ENCODE measurements at regions not wholly inside any gene's neighbourhood (a gene's known extent, or its start where the extent isn't known, plus 50 kb on each side); places are given as distances from the start of the nearest gene placed in this dataset.

DNA sequence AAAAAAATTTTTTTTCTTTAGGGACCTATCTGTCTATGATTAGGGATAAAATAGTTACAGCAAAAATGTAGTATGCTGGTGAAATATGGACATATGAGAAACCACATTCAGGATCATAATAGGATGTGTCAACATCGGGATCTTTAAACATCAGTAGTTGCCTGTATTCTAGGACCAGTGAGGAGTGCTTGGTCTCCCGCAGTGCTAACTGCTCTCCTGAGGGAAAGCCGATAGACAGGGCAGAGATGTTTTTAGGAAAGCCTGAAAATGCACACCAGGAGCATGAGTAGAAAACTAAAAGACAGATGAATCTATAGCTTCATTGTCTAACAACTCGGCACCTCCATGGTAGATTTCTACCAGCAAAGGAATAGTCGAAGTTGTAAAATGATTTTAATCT, 178.1 kb upstream of the SMIM31 start:
- no peak for DNase-seq
- Histone ChIP-seq H3K4me3 (no peak overlapping the region), H3K27me3 (no peaks in the 10 kb centered on the region), H3K27ac (no peak overlapping the region), H3K36me3 (no peaks in the 10 kb centered on the region), H3K4me1 (no peaks in the 10 kb centered on the region), H3K9me3 (peaks cover 0 to 23% (median 5%) of the 10 kb centered on the region in 11 donors)
- no peak for ATAC-seq
- intact Hi-C loops (cut with DNase I), result no loop called here
- TF ChIP-seq, protein P1, sequence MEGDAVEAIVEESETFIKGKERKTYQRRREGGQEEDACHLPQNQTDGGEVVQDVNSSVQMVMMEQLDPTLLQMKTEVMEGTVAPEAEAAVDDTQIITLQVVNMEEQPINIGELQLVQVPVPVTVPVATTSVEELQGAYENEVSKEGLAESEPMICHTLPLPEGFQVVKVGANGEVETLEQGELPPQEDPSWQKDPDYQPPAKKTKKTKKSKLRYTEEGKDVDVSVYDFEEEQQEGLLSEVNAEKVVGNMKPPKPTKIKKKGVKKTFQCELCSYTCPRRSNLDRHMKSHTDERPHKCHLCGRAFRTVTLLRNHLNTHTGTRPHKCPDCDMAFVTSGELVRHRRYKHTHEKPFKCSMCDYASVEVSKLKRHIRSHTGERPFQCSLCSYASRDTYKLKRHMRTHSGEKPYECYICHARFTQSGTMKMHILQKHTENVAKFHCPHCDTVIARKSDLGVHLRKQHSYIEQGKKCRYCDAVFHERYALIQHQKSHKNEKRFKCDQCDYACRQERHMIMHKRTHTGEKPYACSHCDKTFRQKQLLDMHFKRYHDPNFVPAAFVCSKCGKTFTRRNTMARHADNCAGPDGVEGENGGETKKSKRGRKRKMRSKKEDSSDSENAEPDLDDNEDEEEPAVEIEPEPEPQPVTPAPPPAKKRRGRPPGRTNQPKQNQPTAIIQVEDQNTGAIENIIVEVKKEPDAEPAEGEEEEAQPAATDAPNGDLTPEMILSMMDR (IDR thresholded peaks at IDR 0.05), result no peak
- WGBS, 2 donors, result 75 to 84% methylated on average over 5 of the region's 5 CpGs

DNA sequence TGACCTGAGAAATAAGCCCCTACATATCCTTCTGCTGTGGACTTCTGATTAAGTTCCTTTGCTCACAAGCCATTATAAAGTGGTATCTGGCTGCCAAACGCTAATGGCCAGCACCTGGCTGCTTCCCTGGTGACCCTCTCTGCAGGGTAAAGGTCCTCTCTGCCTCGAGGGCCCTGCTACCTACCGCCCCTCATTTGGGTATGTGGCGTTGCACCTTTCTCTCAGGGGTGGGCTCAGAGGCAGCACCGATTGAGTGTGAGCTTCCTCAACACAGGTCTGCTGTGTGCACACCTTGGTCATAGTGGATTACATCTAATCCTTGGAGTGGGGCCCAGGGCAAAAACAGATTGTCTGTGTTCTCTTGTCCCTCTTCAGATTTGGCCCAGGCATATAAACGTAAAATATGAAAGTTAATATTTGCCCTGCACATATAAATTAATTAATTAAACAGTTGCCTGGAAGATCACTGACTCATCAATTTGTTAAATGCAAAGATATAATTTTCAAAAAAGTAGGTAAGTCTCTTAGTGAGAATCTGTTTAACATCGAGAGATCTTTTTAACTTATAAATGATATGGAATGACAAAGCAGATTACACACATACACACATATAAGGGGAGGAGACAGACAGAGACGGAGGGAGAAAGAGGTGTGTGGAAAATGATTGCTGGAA, 174.5 kb upstream of the SMIM31 start:
- DNase-seq (no peak), ATAC-seq (no peak)
- TF ChIP-seq, protein P1 (IDR thresholded peaks at IDR 0.05), result no peak
- no peaks in the 10 kb centered on the region for H3K4me1 ChIP-seq
- WGBS, 2 donors, result 68 to 72% methylated on average over 8 of the region's 8 CpGs
- H3K36me3 ChIP-seq, result no peaks in the 10 kb centered on the region
- no peak overlapping the region for H3K4me3 ChIP-seq
- no peak overlapping the region for H3K27ac ChIP-seq
- no peaks in the 10 kb centered on the region for H3K27me3 ChIP-seq
- peaks cover 0 to 25% (median 3%) of the 10 kb centered on the region in 11 donors for H3K9me3 ChIP-seq
- intact Hi-C loops (cut with DNase I), result no loop called here

DNA sequence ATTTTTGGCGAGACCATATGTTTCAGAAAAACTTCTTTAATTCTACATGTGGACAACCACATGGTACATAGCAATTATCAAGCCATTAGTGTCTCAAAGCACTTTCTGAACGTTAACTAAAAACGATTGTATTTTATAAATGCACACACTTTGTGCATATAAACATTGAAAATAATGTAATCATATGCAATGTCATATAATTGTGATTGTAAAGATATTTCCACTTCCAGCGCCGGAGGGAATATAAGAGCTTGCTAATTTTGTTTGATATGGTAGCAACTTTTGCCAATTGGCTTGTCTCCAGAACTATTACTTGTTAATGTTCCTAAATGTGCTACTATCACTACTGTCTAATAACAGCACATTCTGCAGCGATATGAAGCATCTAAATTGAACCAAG, 162.3 kb upstream of the SMIM31 start:
- DNase-seq (no peak), ATAC-seq (no peak)
- Histone ChIP-seq H3K36me3 (no peaks in the 10 kb centered on the region), H3K27ac (no peak overlapping the region), H3K9me3 (peaks cover 0 to 9% (median 0%) of the 10 kb centered on the region in 11 donors), H3K4me1 (no peaks in the 10 kb centered on the region), H3K27me3 (no peaks in the 10 kb centered on the region), H3K4me3 (no peak overlapping the region)
- intact Hi-C loops (cut with DNase I), result no loop called here
- WGBS, 2 donors, result 63 to 68% methylated on average over 6 of the region's 6 CpGs
- TF ChIP-seq, protein P1 (IDR thresholded peaks at IDR 0.05), result no peak

DNA sequence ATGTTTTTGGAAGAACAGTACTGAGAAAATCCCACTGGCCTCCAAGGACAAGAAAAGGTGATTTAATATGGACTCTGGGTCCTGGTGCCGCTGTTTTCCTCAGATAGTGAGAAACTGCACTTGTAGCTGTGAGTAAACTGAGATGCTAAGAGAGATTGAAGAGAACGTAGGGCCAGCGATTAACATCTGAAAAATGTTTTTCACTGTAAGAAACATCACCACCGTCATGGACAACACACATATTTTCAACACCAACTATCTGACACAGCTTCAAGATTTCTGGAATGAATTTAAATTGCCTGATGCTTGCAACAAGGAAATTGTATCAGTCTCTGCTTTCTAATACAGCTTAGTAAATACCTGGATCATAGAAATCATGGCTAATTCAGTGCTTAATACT, 158.2 kb upstream of the SMIM31 start:
- Histone ChIP-seq H3K4me1 (no peaks in the 10 kb centered on the region), H3K4me3 (no peak overlapping the region), H3K27me3 (no peaks in the 10 kb centered on the region), H3K27ac (no peak overlapping the region), H3K36me3 (no peaks in the 10 kb centered on the region), H3K9me3 (peaks cover 0 to 5% (median 2%) of the 10 kb centered on the region in 11 donors)
- 71 to 74% methylated on average over 4 of the region's 4 CpGs for WGBS, 2 donors
- ATAC-seq, result no peak
- intact Hi-C loops (cut with DNase I), result no loop called here
- no peak for DNase-seq
- TF ChIP-seq, protein P1 (IDR thresholded peaks at IDR 0.05), result no peak
